Endothelial cell of umbilical vein (primary cell): ENCODE measurements at regions not wholly inside any gene's neighbourhood (a gene's known extent, or its start where the extent isn't known, plus 50 kb on each side); places are given as distances from the start of the nearest gene placed in this dataset.

ENCODE experiments used
- CTCF ChIP-seq, 2 donors: IDR thresholded peaks; 1 replicate in 1 of 2; 2 replicates in 1 of 2; pipeline ENCODE4 v1.5.1; 2011; ENCODE audit warnings: low read length in 2 of 2, mild to moderate bottlenecking in 2 of 2, moderate library complexity in 2 of 2, control low read depth in 1 of 2, inconsistent platforms in 1 of 2, low read depth in 1 of 2; ENCODE audit not compliant: insufficient read depth in 1 of 2; ENCODE audit errors: extremely low read depth in 1 of 2
- POLR2AphosphoS5 ChIP-seq: IDR thresholded peaks from 2 replicates; pipeline ENCODE4 v1.6.1; 2012; ENCODE audit warnings: low read depth, mild to moderate bottlenecking, control low read depth, low read length, moderate library complexity; ENCODE audit not compliant: insufficient read depth

- TF ChIP-seq CTCF (IDR thresholded peaks at IDR 0.05; ENCODE audit: extremely low read depth in 1 of 2, insufficient read depth in 1 of 2, low read depth in 1 of 2, low read length in 2 of 2) (no peak), POLR2AphosphoS5 (no peak)
Measured at GRCh38 chr5:87717761-87718160, 305.0 kb upstream of the CCNH start.
